ENCODE measurements at regions not wholly inside any gene's neighbourhood (a gene's known extent, or its start where the extent isn't known, plus 50 kb on each side); places are given as distances from the start of the nearest gene placed in this dataset.

GRCh38 chr17:74059479-74060240 lies 143.8 kb upstream of the RPL38 start:
- TF ChIP-seq POLR2A (IDR thresholded peaks at IDR 0.05) (no peak), CTCF (IDR thresholded peaks at IDR 0.05) (no peak)

All from body of pancreas (tissue), 4 donors.